ENCODE measurements at regions not wholly inside any gene's neighbourhood (a gene's known extent, or its start where the extent isn't known, plus 50 kb on each side); places are given as distances from the start of the nearest gene placed in this dataset.

GRCh38 chr4:108567831-108568230 is 52.5 kb upstream of the RPL34 start:
- DNase-seq, result no peak

DNA sequence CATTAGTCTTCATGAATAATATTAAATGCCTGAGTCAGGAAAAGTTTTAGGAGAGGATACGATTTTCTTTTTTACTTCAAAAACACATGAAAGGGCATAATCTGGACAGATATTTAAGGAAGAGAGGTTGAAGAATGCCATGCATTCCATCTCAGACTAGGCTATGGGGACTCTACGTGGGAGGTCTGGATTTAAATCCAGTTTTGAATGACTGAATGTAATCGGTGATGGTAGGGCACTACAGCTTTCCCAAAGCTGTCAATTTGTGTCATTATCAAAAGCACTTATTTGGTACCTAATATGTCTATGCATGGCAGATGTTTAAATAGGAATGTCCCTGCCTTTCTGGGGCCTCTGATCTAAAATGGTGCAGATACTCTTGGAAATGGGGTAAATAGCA is 59.3 kb upstream of the RPL34 start:
- no peak for DNase-seq

- DNase-seq, result no peak
These were observed 59.8 kb upstream of the RPL34 start for GRCh38 chr4:108560616-108561015.

DNA sequence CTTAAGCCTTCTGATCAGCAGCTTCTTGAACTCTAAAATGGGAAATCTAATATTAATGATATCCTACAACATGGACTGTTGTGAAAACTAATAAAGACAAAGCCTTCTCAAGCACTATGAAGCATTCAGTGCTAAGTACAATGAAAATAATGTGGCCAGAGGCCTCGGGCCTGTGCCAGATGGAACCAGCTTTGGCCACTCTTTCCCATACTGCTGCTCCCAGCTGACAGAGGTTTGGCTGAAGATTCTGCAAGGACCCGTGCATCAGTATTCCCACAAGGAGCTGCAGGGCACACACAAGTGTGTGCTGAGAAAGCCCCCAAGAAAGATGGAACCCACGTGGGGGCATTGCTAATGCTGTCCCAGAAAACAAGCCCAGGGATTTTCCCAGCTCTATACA is 60.5 kb upstream of the RPL34 start:
- DNase-seq, result no peak

- DNase-seq, result no peak
These were observed 61.1 kb upstream of the RPL34 start for GRCh38 chr4:108559068-108559793.

GRCh38 chr4:108556588-108557200 is 63.7 kb upstream of the RPL34 start:
- no peak for DNase-seq

DNA sequence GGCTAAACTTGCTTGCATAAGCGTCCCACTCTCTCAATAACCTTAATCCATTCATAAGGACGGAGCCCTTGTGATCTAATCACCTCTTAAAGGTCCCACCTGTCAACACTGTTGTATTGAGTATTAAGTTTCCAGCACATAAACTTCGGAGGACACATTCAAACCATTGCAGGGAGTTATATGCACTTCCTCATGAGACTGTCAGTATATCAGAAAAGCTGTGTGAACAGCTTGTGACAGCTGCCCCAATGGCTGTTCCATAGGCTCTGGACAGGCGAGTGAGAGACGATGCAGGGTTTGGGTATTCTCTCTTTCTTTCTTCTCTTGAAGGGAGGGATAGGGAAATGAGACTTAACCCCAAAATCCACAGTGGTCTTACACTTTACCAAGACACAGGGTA is 64.2 kb upstream of the RPL34 start:
- DNase-seq, result no peak

- DNase-seq, result no peak
These were observed 64.7 kb upstream of the RPL34 start for GRCh38 chr4:108555701-108556100.

DNA sequence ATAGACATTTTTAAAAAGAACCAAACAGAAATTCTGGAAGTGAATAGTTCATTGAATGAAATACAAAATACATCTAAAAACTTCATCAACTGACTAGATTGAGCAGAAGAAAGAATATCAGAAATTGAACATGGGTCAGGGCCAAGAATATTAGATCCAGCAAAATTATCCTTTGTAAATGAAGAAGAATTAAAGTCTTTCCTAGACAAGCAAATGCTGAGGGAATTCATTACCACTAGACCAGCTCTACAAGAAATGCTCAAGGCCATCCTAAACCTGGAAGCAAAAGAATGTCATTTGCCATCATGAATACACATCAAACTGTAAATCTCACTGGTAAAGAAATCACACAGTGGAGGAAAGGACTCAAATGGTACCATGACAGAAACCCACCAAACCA is 72.7 kb upstream of the RPL34 start:
- no peak for DNase-seq

- no peak for DNase-seq
These were observed 73.6 kb upstream of the RPL34 start for GRCh38 chr4:108546728-108547127.

DNA sequence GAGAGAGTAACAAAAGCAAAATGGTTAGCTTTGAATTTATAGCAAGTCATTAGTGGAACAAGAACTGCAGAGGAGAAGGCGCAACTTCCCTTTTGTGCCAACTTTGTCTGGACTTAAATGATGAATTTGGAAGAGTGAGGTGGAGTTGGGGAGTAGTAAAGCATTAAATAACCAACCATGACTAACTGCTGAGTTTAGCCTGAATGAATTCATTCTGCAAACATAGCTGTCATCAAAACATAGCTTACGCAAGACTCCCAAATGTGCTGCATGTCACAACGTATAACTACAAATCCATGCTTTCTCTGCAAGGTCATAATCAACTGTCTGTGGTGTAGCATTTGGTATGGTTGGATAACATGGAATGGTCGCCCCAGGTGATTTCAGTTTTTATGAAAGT is 75.9 kb upstream of the RPL34 start:
- DNase-seq, result no peak

DNA sequence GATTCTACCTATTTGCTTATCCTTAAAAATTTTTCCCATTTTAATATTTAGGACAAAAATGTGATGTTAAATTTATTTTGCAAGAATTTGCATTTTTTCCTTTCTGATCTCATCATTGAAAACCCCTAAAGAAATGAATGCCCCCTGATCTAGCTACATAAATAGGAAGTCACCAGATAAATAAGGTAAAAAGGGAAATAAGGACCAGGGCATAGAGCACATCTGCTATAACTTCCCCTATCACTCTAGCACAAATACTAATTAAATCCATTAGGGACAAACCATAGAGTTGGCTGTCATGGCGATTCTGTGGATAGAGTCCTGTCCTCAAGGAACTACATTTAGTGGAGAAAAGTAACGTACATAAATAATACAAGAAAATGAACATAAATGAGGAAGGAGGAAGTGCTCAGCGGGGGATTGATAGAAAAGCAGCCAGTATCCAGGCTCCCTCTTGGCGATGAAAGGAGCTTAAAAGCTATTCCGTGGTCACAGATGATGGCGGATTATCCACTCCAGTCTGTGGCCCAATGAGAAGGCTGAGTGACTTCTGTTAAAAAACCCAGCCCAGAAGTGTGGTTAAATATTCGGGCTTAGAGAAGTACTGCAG is 76.9 kb upstream of the RPL34 start:
- DNase-seq, result no peak

GRCh38 chr4:108540536-108540935 is 79.8 kb upstream of the RPL34 start:
- no peak for DNase-seq

DNA sequence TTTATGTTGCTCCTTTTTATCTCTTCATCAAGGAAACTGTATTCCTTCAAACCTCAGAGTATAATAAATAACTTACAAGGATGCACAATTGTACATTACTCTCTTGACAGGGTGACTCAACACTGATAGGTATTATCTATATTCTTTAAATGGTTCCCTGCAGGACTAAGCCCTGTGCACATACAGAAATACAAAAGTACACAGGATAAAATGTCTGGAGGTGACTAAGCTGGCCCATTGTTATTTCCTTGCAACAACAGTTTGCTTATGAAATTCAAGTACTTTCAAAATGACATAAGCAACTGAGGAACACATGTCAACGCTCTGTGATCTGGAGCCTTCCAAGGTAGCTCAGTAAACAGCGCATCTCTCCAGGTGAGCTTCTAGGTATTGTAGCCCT is 83.8 kb upstream of the RPL34 start:
- DNase-seq, result no peak

DNA sequence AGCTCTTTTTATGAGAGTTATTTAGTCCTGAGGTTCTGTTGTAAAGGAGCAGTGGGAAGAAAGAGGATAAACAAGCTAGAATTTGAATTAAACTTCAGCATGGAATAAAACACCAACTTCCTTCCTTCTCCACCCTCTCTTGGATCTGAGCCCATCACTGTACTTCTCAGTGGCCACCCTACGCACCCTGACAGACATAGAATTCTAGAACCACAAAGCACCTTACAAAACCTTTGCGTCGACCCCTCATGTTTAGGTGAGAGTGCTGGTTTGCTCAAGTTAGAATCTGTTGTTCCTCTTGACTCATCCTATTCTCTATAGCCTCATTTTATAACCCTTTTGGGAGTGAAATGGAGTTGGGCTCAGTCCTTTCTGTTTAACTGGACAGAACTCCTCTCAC is 84.6 kb upstream of the RPL34 start:
- no peak for DNase-seq

DNA sequence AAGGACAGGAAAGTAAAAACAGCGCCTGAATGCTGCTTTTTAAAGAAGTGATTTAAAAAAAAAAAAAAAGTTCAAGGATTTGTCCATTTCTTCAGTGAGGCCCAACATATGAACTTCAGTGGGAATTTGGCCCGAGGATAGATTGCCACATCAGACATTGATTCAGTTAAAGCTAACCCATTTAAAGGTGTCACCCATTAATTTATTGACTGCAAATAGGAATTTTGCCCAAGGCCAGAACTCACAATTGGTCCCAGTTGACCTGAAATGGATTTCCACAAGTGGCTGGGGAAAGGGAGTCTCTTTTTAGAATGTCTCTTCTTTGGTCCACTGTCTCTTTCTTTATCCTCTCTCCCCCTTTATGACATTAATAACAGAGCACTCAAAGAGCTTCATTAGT is 86.5 kb upstream of the RPL34 start:
- DNase-seq, result no peak

- DNase-seq, result no peak
These were observed 87.0 kb upstream of the RPL34 start for GRCh38 chr4:108533245-108533844.

DNA sequence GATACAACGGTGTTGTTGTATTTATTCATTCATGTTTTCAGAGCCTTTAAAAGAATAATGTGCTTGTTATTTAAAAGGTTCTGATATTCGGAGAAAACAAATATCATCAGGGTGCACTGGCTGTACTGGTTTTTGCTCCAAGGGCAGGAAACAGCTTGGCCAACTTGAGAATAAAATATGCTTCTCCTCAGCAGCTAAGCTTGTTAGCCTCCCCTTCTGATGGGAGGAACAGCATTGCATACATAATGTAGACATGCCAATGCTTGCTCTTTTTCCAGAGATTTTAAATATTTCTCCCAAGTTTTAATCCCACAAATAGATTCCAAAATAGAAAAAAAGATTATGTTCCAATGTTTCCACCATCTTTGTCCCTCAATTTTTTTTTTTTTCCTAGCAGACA is 87.6 kb upstream of the RPL34 start:
- DNase-seq, result no peak

DNA sequence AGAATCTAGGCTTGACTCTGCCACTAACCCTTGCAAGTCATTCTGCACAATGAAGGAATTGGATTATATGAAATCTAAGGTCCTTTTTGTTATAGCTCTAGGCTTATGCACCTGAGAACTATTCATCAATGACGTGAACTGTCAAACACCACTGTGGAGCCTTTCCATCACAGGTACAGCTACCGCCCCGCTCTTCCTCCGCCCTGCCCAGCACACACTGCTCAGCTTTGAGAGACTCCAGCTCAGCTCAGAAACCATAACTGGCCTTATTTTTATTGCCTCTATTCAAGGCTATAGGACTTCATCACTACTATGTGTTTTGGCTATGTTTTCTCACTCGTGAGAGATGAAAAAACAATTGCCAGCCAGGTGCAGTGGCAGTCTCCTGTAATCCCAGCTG is 88.2 kb upstream of the RPL34 start:
- DNase-seq, result no peak

GRCh38 chr4:108531461-108531860 is 88.9 kb upstream of the RPL34 start:
- DNase-seq, result no peak

DNA sequence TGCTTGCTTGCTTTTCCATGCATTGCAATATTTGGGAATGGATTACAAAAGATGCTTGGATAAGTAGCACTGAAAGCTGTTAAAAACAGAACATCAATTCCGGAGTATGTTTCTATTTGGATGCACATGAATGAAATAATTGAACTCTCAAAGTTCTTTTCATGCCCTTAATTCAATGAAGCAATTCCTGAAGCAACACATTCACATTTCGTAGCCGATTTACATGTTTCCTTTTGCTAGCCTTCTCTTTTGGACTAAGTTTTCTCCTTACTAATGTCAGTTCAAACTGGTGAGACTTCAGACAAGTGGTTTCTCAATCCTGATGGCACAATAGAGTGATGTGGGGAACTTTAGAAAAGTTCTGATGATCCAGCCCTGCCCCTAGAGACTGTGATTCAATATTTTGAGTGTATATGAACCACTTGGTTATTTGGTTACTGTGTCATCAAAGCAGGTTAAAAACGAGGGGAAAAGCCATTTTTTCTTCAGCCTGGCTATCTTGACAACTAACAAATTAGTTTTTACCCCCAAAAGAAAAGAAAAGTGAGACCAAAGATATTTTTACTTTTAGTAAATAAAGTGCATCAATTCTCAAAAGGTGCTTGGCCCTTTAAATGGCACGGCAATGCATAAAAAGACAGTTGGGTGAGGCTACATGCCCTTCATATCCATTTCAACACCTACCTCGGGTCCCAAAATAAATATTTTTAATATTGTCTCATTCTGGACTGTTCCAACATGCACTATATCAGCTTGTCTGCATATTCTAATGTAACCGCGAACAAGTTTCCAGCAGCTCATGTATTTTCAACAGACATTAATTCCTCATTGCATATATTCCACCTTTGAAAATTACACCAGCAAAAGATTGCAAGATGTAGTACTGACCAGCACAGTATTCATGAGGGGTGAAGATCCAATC is 90.1 kb upstream of the RPL34 start:
- no peak for DNase-seq

- no peak for DNase-seq
These were observed 91.3 kb upstream of the RPL34 start for GRCh38 chr4:108529102-108529501.

- no peak for DNase-seq
These were observed 92.7 kb upstream of the RPL34 start for GRCh38 chr4:108527723-108528122.
